VCaP (cell line): ENCODE measurements at regions not wholly inside any gene's neighbourhood (a gene's known extent, or its start where the extent isn't known, plus 50 kb on each side); places are given as distances from the start of the nearest gene placed in this dataset.

Experiments used
- H3K27ac ChIP-seq: fragments of 450-650 bp; 2 replicates; pipeline ENCODE4 v1.5.1; 2017
- CTCF ChIP-seq: fragments of 450-650 bp; conservative IDR thresholded peaks from 2 replicates; pipeline ENCODE4 v1.5.1; 2017; ENCODE audit warnings: mild to moderate bottlenecking, moderate library complexity

GRCh38 chr3:67853520-67853919, 199.1 kb upstream of the SUCLG2 start:
- TF ChIP-seq CTCF: no peak
- H3K27ac ChIP-seq: no peak overlapping the region

GRCh38 chr3:67848299-67848698, 193.9 kb upstream of the SUCLG2 start:
- no peak for TF ChIP-seq CTCF
- no peak overlapping the region for H3K27ac ChIP-seq

GRCh38 chr3:67846166-67846565, 191.8 kb upstream of the SUCLG2 start:
- no peak for TF ChIP-seq CTCF
- H3K27ac ChIP-seq: no peak overlapping the region

GRCh38 chr3:67832817-67833216, 178.4 kb upstream of the SUCLG2 start:
- no peak overlapping the region for H3K27ac ChIP-seq
- TF ChIP-seq CTCF: no peak

GRCh38 chr3:67831262-67831661, 176.8 kb upstream of the SUCLG2 start:
- H3K27ac ChIP-seq: no peak overlapping the region
- TF ChIP-seq CTCF: no peak

GRCh38 chr3:67828486-67829010, 174.1 kb upstream of the SUCLG2 start:
- no peak for TF ChIP-seq CTCF
- H3K27ac ChIP-seq: no peak overlapping the region

GRCh38 chr3:67821135-67821534, 166.7 kb upstream of the SUCLG2 start:
- TF ChIP-seq CTCF: no peak
- H3K27ac ChIP-seq: no peak overlapping the region
